ENCODE measurements at regions not wholly inside any gene's neighbourhood (a gene's known extent, or its start where the extent isn't known, plus 50 kb on each side); places are given as distances from the start of the nearest gene placed in this dataset.

GRCh38 chr2:104523921-104524320 is 330.0 kb upstream of the POU3F3 start:
- no peaks in the 10 kb centered on the region for H3K9me3 Mint-ChIP-seq
- CTCF ChIA-PET = no interaction called here

DNA sequence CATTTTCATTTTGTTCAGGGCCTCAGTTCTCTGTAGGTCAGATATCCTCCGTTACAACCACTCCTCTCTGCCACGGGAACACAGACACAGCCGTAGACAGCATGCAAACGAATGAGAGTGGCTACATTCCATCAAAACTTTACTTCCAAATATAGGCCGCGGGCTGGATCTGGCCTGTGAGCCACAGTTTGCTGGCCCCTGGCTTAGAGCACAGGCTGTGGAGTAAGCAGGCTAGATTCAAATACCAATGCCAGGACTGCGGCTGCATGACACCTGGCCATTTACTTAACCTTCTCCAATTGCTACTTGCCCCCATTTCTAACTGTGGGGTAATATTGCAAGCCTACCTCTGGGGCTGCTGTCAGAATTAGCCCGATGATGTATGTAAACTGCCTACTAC is 325.8 kb upstream of the POU3F3 start:
- H3K27ac Mint-ChIP-seq = no peak overlapping the region
- no peak for DNase-seq
- H3K36me3 Mint-ChIP-seq = no peaks in the 10 kb centered on the region
- no peak overlapping the region for H3K4me3 Mint-ChIP-seq
- H3K9me3 Mint-ChIP-seq = no peaks in the 10 kb centered on the region
- no peaks in the 10 kb centered on the region for H3K27me3 Mint-ChIP-seq
- CTCF ChIA-PET = no interaction called here
- H3K4me1 Mint-ChIP-seq = no peaks in the 10 kb centered on the region

More at GRCh38 chr2:104523921-104524320, 330.0 kb upstream of the POU3F3 start:
- no peaks in the 10 kb centered on the region for H3K36me3 Mint-ChIP-seq
- H3K27me3 Mint-ChIP-seq = no peaks in the 10 kb centered on the region
- no peak overlapping the region for H3K4me3 Mint-ChIP-seq
- no peak for DNase-seq
- no peak overlapping the region for H3K27ac Mint-ChIP-seq
- H3K4me1 Mint-ChIP-seq = no peaks in the 10 kb centered on the region

DNA sequence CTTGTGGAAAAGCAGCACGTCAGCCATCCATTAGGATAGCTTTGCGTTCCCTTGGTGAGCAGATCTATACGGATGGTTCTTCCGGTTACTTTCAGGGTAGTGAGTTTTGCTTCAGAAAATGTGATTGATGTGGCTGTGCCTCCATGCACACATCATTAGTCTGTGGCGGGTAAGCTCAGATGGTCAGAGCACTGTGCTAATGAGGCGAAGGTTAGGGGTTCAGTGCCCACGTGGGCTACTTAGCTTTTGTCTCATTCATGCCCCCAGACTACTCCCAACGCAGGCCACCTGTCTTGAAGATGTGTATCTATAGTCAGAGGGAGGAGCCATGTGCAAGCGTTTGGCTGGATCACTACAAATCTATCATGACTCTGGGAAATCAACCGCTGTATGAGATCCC is 322.8 kb upstream of the POU3F3 start:
- DNase-seq = no peak
- H3K36me3 Mint-ChIP-seq = no peaks in the 10 kb centered on the region
- CTCF ChIA-PET = no interaction called here
- no peaks in the 10 kb centered on the region for H3K9me3 Mint-ChIP-seq
- no peaks in the 10 kb centered on the region for H3K27me3 Mint-ChIP-seq
- H3K4me1 Mint-ChIP-seq = no peaks in the 10 kb centered on the region
- H3K4me3 Mint-ChIP-seq = no peak overlapping the region
- no peak overlapping the region for H3K27ac Mint-ChIP-seq

- DNase-seq = no peak
- H3K27ac Mint-ChIP-seq = no peak overlapping the region
- H3K4me3 Mint-ChIP-seq = no peak overlapping the region
- CTCF ChIA-PET = no interaction called here
- peaks cover 3% of the 10 kb centered on the region for H3K27me3 Mint-ChIP-seq
- H3K4me1 Mint-ChIP-seq = no peaks in the 10 kb centered on the region
- H3K36me3 Mint-ChIP-seq = no peaks in the 10 kb centered on the region
- H3K9me3 Mint-ChIP-seq = no peaks in the 10 kb centered on the region
These were observed 316.8 kb upstream of the POU3F3 start for GRCh38 chr2:104537116-104537515.

DNA sequence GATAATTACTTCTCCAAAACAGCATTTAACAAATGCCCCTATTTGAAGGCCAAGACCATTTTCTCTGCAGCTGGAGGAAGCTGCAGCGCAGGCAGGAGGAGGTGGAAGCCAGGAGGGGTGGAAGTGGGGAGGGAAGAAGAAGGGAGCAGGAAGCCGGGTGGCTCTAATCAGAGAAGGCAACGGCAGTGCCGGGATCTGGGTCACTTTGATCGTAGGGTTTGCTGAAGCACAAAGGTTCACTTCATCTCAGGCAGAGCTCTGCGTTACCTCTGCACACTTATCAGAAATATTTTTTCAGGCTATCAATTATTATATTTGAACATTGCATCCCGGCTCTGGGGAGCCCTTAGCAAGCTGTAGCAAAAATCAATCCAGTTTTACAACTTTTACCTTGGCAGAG is 315.8 kb upstream of the POU3F3 start:
- no peaks in the 10 kb centered on the region for H3K4me1 Mint-ChIP-seq
- H3K36me3 Mint-ChIP-seq = no peaks in the 10 kb centered on the region
- no peak overlapping the region for H3K27ac Mint-ChIP-seq
- CTCF ChIA-PET = no interaction called here
- no peak for DNase-seq
- H3K27me3 Mint-ChIP-seq = peaks cover 3% of the 10 kb centered on the region
- H3K4me3 Mint-ChIP-seq = no peak overlapping the region
- no peaks in the 10 kb centered on the region for H3K9me3 Mint-ChIP-seq

GRCh38 chr2:104539649-104540048 is 314.3 kb upstream of the POU3F3 start:
- CTCF ChIA-PET = no interaction called here
- no peaks in the 10 kb centered on the region for H3K4me1 Mint-ChIP-seq
- no peak for DNase-seq
- peaks cover 3% of the 10 kb centered on the region for H3K27me3 Mint-ChIP-seq
- H3K36me3 Mint-ChIP-seq = no peaks in the 10 kb centered on the region
- H3K9me3 Mint-ChIP-seq = no peaks in the 10 kb centered on the region
- H3K27ac Mint-ChIP-seq = no peak overlapping the region
- H3K4me3 Mint-ChIP-seq = no peak overlapping the region

- CTCF ChIA-PET = no interaction called here
- Mint-ChIP-seq H3K4me3 (no peak overlapping the region), H3K27ac (no peak overlapping the region), H3K36me3 (no peaks in the 10 kb centered on the region), H3K4me1 (no peaks in the 10 kb centered on the region), H3K27me3 (peaks cover 6% of the 10 kb centered on the region), H3K9me3 (no peaks in the 10 kb centered on the region)
- no peak for DNase-seq
These were observed 308.9 kb upstream of the POU3F3 start for GRCh38 chr2:104545055-104545454.

GRCh38 chr2:104546537-104546936 is 307.4 kb upstream of the POU3F3 start:
- CTCF ChIA-PET = no interaction called here
- Mint-ChIP-seq H3K4me3 (no peak overlapping the region), H3K9me3 (no peaks in the 10 kb centered on the region), H3K27ac (no peak overlapping the region), H3K4me1 (no peaks in the 10 kb centered on the region), H3K36me3 (no peaks in the 10 kb centered on the region), H3K27me3 (peaks cover 3% of the 10 kb centered on the region)
- no peak for DNase-seq

- H3K27me3 Mint-ChIP-seq = peaks cover 3% of the 10 kb centered on the region
- CTCF ChIA-PET = no interaction called here
- H3K27ac Mint-ChIP-seq = no peak overlapping the region
- H3K4me1 Mint-ChIP-seq = no peaks in the 10 kb centered on the region
- DNase-seq = no peak
- no peaks in the 10 kb centered on the region for H3K36me3 Mint-ChIP-seq
- no peaks in the 10 kb centered on the region for H3K9me3 Mint-ChIP-seq
- no peak overlapping the region for H3K4me3 Mint-ChIP-seq
These were observed 306.7 kb upstream of the POU3F3 start for GRCh38 chr2:104547221-104547620.

- H3K27ac Mint-ChIP-seq = no peak overlapping the region
- no peak for DNase-seq
- H3K9me3 Mint-ChIP-seq = no peaks in the 10 kb centered on the region
- H3K4me3 Mint-ChIP-seq = no peak overlapping the region
- no peaks in the 10 kb centered on the region for H3K4me1 Mint-ChIP-seq
- no peaks in the 10 kb centered on the region for H3K27me3 Mint-ChIP-seq
- CTCF ChIA-PET = no interaction called here
- H3K36me3 Mint-ChIP-seq = no peaks in the 10 kb centered on the region
These were observed 292.7 kb upstream of the POU3F3 start for GRCh38 chr2:104561251-104561650.

GRCh38 chr2:104562537-104562936 is 291.4 kb upstream of the POU3F3 start:
- CTCF ChIA-PET = no interaction called here
- Mint-ChIP-seq H3K9me3 (no peaks in the 10 kb centered on the region), H3K27ac (no peak overlapping the region), H3K36me3 (no peaks in the 10 kb centered on the region), H3K4me1 (no peaks in the 10 kb centered on the region), H3K4me3 (no peak overlapping the region), H3K27me3 (no peaks in the 10 kb centered on the region)
- no peak for DNase-seq

GRCh38 chr2:104563398-104563996 is 290.4 kb upstream of the POU3F3 start:
- Mint-ChIP-seq H3K36me3 (no peaks in the 10 kb centered on the region), H3K4me1 (no peaks in the 10 kb centered on the region), H3K4me3 (no peak overlapping the region), H3K9me3 (no peaks in the 10 kb centered on the region), H3K27me3 (no peaks in the 10 kb centered on the region), H3K27ac (no peak overlapping the region)
- no peak for DNase-seq
- CTCF ChIA-PET = no interaction called here

DNA sequence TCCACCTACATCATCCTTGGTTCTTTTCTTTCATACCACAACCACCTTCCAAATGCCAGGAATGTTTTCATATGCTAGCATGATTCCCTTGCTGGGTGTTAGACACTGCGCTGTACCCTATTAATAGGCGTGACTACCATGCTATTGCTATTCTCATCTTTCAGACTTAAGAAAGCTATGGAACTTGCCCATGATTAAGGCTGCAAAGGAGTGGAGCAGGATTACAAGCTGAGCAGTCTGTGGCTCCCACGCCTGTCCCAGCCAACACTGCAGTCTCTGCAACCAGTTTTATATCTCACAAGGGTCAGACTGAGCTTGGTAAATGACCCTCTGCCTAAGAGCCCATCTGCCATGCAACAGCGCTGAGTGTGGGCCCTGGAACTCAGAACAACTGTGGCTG is 285.7 kb upstream of the POU3F3 start:
- Mint-ChIP-seq H3K4me1 (no peaks in the 10 kb centered on the region), H3K27me3 (no peaks in the 10 kb centered on the region), H3K36me3 (no peaks in the 10 kb centered on the region), H3K27ac (no peak overlapping the region), H3K4me3 (no peak overlapping the region), H3K9me3 (no peaks in the 10 kb centered on the region)
- CTCF ChIA-PET = no interaction called here
- no peak for DNase-seq

DNA sequence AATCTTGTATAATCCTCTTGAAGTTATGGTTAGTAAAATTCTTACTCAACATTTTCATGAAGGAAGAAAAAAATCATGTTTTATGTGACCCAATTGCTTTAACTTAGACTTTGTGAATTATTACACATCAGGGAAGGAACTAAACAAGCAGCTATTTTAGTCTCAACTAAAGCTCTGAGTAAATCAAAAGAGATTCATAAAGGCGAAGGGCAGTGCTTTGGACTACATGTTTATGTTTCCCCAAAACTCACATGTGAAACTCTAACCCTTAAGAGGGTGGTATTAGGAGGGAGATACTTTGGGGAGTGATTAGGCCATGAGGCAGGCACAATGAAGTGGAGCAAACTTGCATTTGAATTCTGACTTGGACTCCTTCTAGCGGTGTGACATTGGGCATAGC is 283.7 kb upstream of the POU3F3 start:
- Mint-ChIP-seq H3K36me3 (no peaks in the 10 kb centered on the region), H3K27me3 (no peaks in the 10 kb centered on the region), H3K4me1 (no peaks in the 10 kb centered on the region), H3K9me3 (no peaks in the 10 kb centered on the region), H3K4me3 (no peak overlapping the region), H3K27ac (no peak overlapping the region)
- CTCF ChIA-PET = no interaction called here
- no peak for DNase-seq

GRCh38 chr2:104572834-104573233 is 281.1 kb upstream of the POU3F3 start:
- H3K9me3 Mint-ChIP-seq = peaks cover 4% of the 10 kb centered on the region
- H3K27ac Mint-ChIP-seq = no peak overlapping the region
- no peaks in the 10 kb centered on the region for H3K4me1 Mint-ChIP-seq
- H3K4me3 Mint-ChIP-seq = no peak overlapping the region
- no peak for DNase-seq
- no peaks in the 10 kb centered on the region for H3K27me3 Mint-ChIP-seq
- CTCF ChIA-PET = no interaction called here
- no peaks in the 10 kb centered on the region for H3K36me3 Mint-ChIP-seq

- peaks cover 4% of the 10 kb centered on the region for H3K9me3 Mint-ChIP-seq
- no peak overlapping the region for H3K4me3 Mint-ChIP-seq
- CTCF ChIA-PET = no interaction called here
- H3K36me3 Mint-ChIP-seq = no peaks in the 10 kb centered on the region
- no peak for DNase-seq
- no peaks in the 10 kb centered on the region for H3K27me3 Mint-ChIP-seq
- H3K27ac Mint-ChIP-seq = no peak overlapping the region
- H3K4me1 Mint-ChIP-seq = no peaks in the 10 kb centered on the region
These were observed 279.5 kb upstream of the POU3F3 start for GRCh38 chr2:104574367-104574766.
